ENCODE measurements at regions not wholly inside any gene's neighbourhood (a gene's known extent, or its start where the extent isn't known, plus 50 kb on each side); places are given as distances from the start of the nearest gene placed in this dataset.
"Not testable (repeated sequence)": the region's sequence is repeated elsewhere in the genome, so short reads cannot be mapped to it uniquely, and the experiment has no call there.

GRCh38 chr7:29651477-29651876 is 87.8 kb downstream of the PRR15 start:
- H3K27ac Mint-ChIP-seq = no peak overlapping the region
- H3K27me3 Mint-ChIP-seq = no peaks in the 10 kb centered on the region

GRCh38 chr7:29652556-29652955 is 88.9 kb downstream of the PRR15 start:
- H3K36me3 Mint-ChIP-seq (ENCODE audit: insufficient read depth) = peaks cover 5% of the 10 kb centered on the region
- H3K27ac Mint-ChIP-seq = no peak overlapping the region
- no peak overlapping the region for H3K4me3 Mint-ChIP-seq (ENCODE audit: low read depth)
- H3K4me1 Mint-ChIP-seq (ENCODE audit: low read depth) = peaks cover 2% of the 10 kb centered on the region
- no peaks in the 10 kb centered on the region for H3K27me3 Mint-ChIP-seq
- no peak for DNase-seq (ENCODE audit: low spot score, unreplicated experiment)
- H3K9me3 Mint-ChIP-seq (ENCODE audit: low read depth) = no peaks in the 10 kb centered on the region
- TF ChIP-seq CTCF (IDR thresholded peaks at IDR 0.05; ENCODE audit: unreplicated experiment) = no peak

More at GRCh38 chr7:29651477-29651876, 87.8 kb downstream of the PRR15 start:
- no peak for DNase-seq (ENCODE audit: low spot score, unreplicated experiment)
- TF ChIP-seq CTCF (IDR thresholded peaks at IDR 0.05; ENCODE audit: unreplicated experiment) = no peak
- Mint-ChIP-seq H3K9me3 (ENCODE audit: low read depth) (no peaks in the 10 kb centered on the region), H3K4me3 (ENCODE audit: low read depth) (no peak overlapping the region), H3K36me3 (ENCODE audit: insufficient read depth) (peaks cover 5% of the 10 kb centered on the region), H3K4me1 (ENCODE audit: low read depth) (peaks cover 2% of the 10 kb centered on the region)

GRCh38 chr7:29654340-29654739 is 90.7 kb downstream of the PRR15 start:
- not testable (repeated sequence) for H3K4me1 Mint-ChIP-seq (ENCODE audit: low read depth); H3K9me3 Mint-ChIP-seq (ENCODE audit: low read depth); DNase-seq (ENCODE audit: low spot score, unreplicated experiment); H3K36me3 Mint-ChIP-seq (ENCODE audit: insufficient read depth); H3K4me3 Mint-ChIP-seq (ENCODE audit: low read depth); H3K27ac Mint-ChIP-seq; H3K27me3 Mint-ChIP-seq

- no peaks in the 10 kb centered on the region for H3K9me3 Mint-ChIP-seq (ENCODE audit: low read depth)
- no peak overlapping the region for H3K4me3 Mint-ChIP-seq (ENCODE audit: low read depth)
- H3K36me3 Mint-ChIP-seq (ENCODE audit: insufficient read depth) = no peaks in the 10 kb centered on the region
- peaks cover 2% of the 10 kb centered on the region for H3K4me1 Mint-ChIP-seq (ENCODE audit: low read depth)
- H3K27ac Mint-ChIP-seq = no peak overlapping the region
- no peak for TF ChIP-seq CTCF (IDR thresholded peaks at IDR 0.05; ENCODE audit: unreplicated experiment)
- no peaks in the 10 kb centered on the region for H3K27me3 Mint-ChIP-seq
- DNase-seq (ENCODE audit: low spot score, unreplicated experiment) = no peak
Measured at GRCh38 chr7:29657288-29657687, 93.7 kb downstream of the PRR15 start.

GRCh38 chr7:29657856-29658255 is 94.2 kb downstream of the PRR15 start:
- no peaks in the 10 kb centered on the region for H3K36me3 Mint-ChIP-seq (ENCODE audit: insufficient read depth)
- no peak for TF ChIP-seq CTCF (IDR thresholded peaks at IDR 0.05; ENCODE audit: unreplicated experiment)
- no peaks in the 10 kb centered on the region for H3K27me3 Mint-ChIP-seq
- no peaks in the 10 kb centered on the region for H3K9me3 Mint-ChIP-seq (ENCODE audit: low read depth)
- H3K4me1 Mint-ChIP-seq (ENCODE audit: low read depth) = peaks cover 2% of the 10 kb centered on the region
- no peak overlapping the region for H3K27ac Mint-ChIP-seq
- DNase-seq (ENCODE audit: low spot score, unreplicated experiment) = no peak
- H3K4me3 Mint-ChIP-seq (ENCODE audit: low read depth) = no peak overlapping the region

- H3K4me3 Mint-ChIP-seq (ENCODE audit: low read depth); H3K9me3 Mint-ChIP-seq (ENCODE audit: low read depth); H3K36me3 Mint-ChIP-seq (ENCODE audit: insufficient read depth); H3K27me3 Mint-ChIP-seq; H3K4me1 Mint-ChIP-seq (ENCODE audit: low read depth); H3K27ac Mint-ChIP-seq; DNase-seq (ENCODE audit: low spot score, unreplicated experiment): not testable (repeated sequence)
Measured at GRCh38 chr7:29659213-29659612, 95.6 kb downstream of the PRR15 start.

- not testable (repeated sequence) for H3K36me3 Mint-ChIP-seq (ENCODE audit: insufficient read depth); H3K27ac Mint-ChIP-seq; H3K9me3 Mint-ChIP-seq (ENCODE audit: low read depth); H3K27me3 Mint-ChIP-seq; DNase-seq (ENCODE audit: low spot score, unreplicated experiment); H3K4me1 Mint-ChIP-seq (ENCODE audit: low read depth); H3K4me3 Mint-ChIP-seq (ENCODE audit: low read depth)
Measured at GRCh38 chr7:29662899-29663298, 99.3 kb downstream of the PRR15 start.

- H3K27me3 Mint-ChIP-seq; H3K36me3 Mint-ChIP-seq (ENCODE audit: insufficient read depth); H3K9me3 Mint-ChIP-seq (ENCODE audit: low read depth); H3K27ac Mint-ChIP-seq; H3K4me1 Mint-ChIP-seq (ENCODE audit: low read depth); H3K4me3 Mint-ChIP-seq (ENCODE audit: low read depth); DNase-seq (ENCODE audit: low spot score, unreplicated experiment): not testable (repeated sequence)
Measured at GRCh38 chr7:29664999-29665398, 101.4 kb downstream of the PRR15 start.

- DNase-seq (ENCODE audit: low spot score, unreplicated experiment); H3K4me1 Mint-ChIP-seq (ENCODE audit: low read depth); H3K9me3 Mint-ChIP-seq (ENCODE audit: low read depth); H3K36me3 Mint-ChIP-seq (ENCODE audit: insufficient read depth); H3K27me3 Mint-ChIP-seq; H3K4me3 Mint-ChIP-seq (ENCODE audit: low read depth); H3K27ac Mint-ChIP-seq: not testable (repeated sequence)
Measured at GRCh38 chr7:29667096-29667669, 103.5 kb downstream of the PRR15 start.

- H3K9me3 Mint-ChIP-seq (ENCODE audit: low read depth); H3K4me3 Mint-ChIP-seq (ENCODE audit: low read depth); H3K27me3 Mint-ChIP-seq; DNase-seq (ENCODE audit: low spot score, unreplicated experiment); H3K4me1 Mint-ChIP-seq (ENCODE audit: low read depth); H3K27ac Mint-ChIP-seq; H3K36me3 Mint-ChIP-seq (ENCODE audit: insufficient read depth): not testable (repeated sequence)
Measured at GRCh38 chr7:29671286-29671685, 107.7 kb downstream of the PRR15 start.

All from progenitor cell of endocrine pancreas (in vitro differentiated cells).